ENCODE measurements at regions not wholly inside any gene's neighbourhood (a gene's known extent, or its start where the extent isn't known, plus 50 kb on each side); places are given as distances from the start of the nearest gene placed in this dataset.

DNA sequence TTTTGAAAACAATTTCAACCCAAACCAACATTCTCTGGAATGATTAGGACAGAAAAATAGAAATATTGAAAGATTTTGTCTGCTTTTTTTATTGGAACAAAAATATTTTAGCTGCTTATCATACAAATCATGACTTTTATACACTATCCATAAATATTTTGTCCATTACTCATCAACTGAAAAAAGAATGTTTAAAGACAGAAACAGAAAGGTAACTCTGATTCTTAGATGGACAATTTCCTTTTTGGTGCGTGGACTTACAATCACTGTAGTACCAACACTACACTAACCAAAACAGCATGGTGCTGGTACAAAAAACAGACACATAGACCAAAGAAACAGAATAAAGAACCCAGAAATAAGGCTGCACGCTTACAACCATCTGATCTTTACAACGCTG is 582.8 kb upstream of the CCDC54 start:
- no peaks in the 10 kb centered on the region for H3K79me2 ChIP-seq (replicated peaks; ENCODE audit: insufficient read depth)
- TF ChIP-seq NANOG (IDR thresholded peaks at IDR 0.05; ENCODE audit: borderline replicate concordance) (no peak), CREB1 (CRISPR knock-in tag; IDR thresholded peaks at IDR 0.05; ENCODE audit: low read depth) (no peak), POLR2AphosphoS5 (IDR thresholded peaks at IDR 0.05; ENCODE audit: low read depth) (no peak), JUNB (IDR thresholded peaks at IDR 0.05; ENCODE audit: unreplicated experiment) (no peak)
- TF ChIP-seq, protein P1, sequence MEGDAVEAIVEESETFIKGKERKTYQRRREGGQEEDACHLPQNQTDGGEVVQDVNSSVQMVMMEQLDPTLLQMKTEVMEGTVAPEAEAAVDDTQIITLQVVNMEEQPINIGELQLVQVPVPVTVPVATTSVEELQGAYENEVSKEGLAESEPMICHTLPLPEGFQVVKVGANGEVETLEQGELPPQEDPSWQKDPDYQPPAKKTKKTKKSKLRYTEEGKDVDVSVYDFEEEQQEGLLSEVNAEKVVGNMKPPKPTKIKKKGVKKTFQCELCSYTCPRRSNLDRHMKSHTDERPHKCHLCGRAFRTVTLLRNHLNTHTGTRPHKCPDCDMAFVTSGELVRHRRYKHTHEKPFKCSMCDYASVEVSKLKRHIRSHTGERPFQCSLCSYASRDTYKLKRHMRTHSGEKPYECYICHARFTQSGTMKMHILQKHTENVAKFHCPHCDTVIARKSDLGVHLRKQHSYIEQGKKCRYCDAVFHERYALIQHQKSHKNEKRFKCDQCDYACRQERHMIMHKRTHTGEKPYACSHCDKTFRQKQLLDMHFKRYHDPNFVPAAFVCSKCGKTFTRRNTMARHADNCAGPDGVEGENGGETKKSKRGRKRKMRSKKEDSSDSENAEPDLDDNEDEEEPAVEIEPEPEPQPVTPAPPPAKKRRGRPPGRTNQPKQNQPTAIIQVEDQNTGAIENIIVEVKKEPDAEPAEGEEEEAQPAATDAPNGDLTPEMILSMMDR (conservative IDR thresholded peaks at IDR 0.05; ENCODE audit: low read depth in 2 of 2): no peak
- TF ChIP-seq, protein P2, sequence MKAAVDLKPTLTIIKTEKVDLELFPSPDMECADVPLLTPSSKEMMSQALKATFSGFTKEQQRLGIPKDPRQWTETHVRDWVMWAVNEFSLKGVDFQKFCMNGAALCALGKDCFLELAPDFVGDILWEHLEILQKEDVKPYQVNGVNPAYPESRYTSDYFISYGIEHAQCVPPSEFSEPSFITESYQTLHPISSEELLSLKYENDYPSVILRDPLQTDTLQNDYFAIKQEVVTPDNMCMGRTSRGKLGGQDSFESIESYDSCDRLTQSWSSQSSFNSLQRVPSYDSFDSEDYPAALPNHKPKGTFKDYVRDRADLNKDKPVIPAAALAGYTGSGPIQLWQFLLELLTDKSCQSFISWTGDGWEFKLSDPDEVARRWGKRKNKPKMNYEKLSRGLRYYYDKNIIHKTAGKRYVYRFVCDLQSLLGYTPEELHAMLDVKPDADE (IDR thresholded peaks at IDR 0.05): no peak
- no peaks in the 10 kb centered on the region for H3K27me3 ChIP-seq (ENCODE audit: insufficient read depth)
- no peaks in the 10 kb centered on the region for H3K4me1 Mint-ChIP-seq
- ATAC-seq (no peak), DNase-seq (ENCODE audit: low spot score) (no peak)
- no peaks in the 10 kb centered on the region for H3F3A ChIP-seq (replicated peaks; ENCODE audit: low read depth)
- no peak overlapping the region for H3K4me2 ChIP-seq
- H3K4me3 ChIP-seq: no peak overlapping the region
- no peaks in the 10 kb centered on the region for H3K36me3 ChIP-seq (ENCODE audit: insufficient read depth)
- peaks cover 8% of the 10 kb centered on the region for H3K27me3 Mint-ChIP-seq (ENCODE audit: insufficient read depth, low read depth, poor library complexity)
- H3K9me2 ChIP-seq (ENCODE audit: insufficient read depth): 0 out of 2 replicates have a peak, but pooled peaks cover 3% of the 10 kb centered on the region
- H3K4me3 Mint-ChIP-seq: no peak overlapping the region
- H4K20me1 ChIP-seq (replicated peaks; ENCODE audit: insufficient read depth): no peaks in the 10 kb centered on the region
- H3K27ac Mint-ChIP-seq: no peak overlapping the region
- no peak overlapping the region for H2AFZ ChIP-seq
- no peak overlapping the region for H3K27ac ChIP-seq (ENCODE audit: low read depth)
- H3K4me1 ChIP-seq (ENCODE audit: insufficient read depth): no peaks in the 10 kb centered on the region
- no peaks in the 10 kb centered on the region for H3K36me3 Mint-ChIP-seq (ENCODE audit: low read depth)
- no peaks in the 10 kb centered on the region; the same call in 2 of the 3 replicates for H3K9me3 Mint-ChIP-seq

DNA sequence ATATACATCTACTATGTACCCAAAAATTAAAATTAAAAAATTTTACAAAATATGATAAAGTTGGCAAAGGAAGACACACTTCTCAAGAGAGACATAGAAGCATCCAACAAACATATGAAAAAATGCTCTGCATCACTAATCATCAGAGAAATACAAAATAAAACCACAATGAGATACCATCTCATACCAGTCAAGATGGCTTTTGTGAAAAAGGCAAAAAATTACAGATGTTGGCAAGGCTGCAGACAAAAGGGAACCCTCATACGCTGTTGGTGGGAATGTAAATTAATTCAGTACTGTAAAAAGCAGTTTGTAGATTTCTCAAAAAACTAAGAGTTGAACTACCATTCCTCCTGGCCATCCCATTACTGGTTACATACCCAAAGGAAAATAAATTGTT is 581.7 kb upstream of the CCDC54 start:
- Mint-ChIP-seq H3K27me3 (ENCODE audit: insufficient read depth, low read depth, poor library complexity) (peaks cover 2% of the 10 kb centered on the region), H3K27ac (no peak overlapping the region), H3K36me3 (ENCODE audit: low read depth) (no peaks in the 10 kb centered on the region), H3K4me1 (no peaks in the 10 kb centered on the region), H3K4me3 (no peak overlapping the region), H3K9me3 (no peaks in the 10 kb centered on the region; the same call in 2 of the 3 replicates)
- no peaks in the 10 kb centered on the region for H4K20me1 ChIP-seq (replicated peaks; ENCODE audit: insufficient read depth)
- H2AFZ ChIP-seq: no peak overlapping the region
- no peak for ATAC-seq
- 0 out of 2 replicates have a peak, but pooled peaks cover 3% of the 10 kb centered on the region for H3K9me2 ChIP-seq (ENCODE audit: insufficient read depth)
- no peaks in the 10 kb centered on the region for H3K27me3 ChIP-seq (ENCODE audit: insufficient read depth)
- no peaks in the 10 kb centered on the region for H3F3A ChIP-seq (replicated peaks; ENCODE audit: low read depth)
- no peaks in the 10 kb centered on the region for H3K4me1 ChIP-seq (ENCODE audit: insufficient read depth)
- H3K79me2 ChIP-seq (replicated peaks; ENCODE audit: insufficient read depth): no peaks in the 10 kb centered on the region
- no peaks in the 10 kb centered on the region for H3K36me3 ChIP-seq (ENCODE audit: insufficient read depth)
- no peak for DNase-seq (ENCODE audit: low spot score)
- no peak overlapping the region for H3K4me2 ChIP-seq
- no peak overlapping the region for H3K4me3 ChIP-seq
- no peak overlapping the region for H3K27ac ChIP-seq (ENCODE audit: low read depth)
- TF ChIP-seq STAT1 (IDR thresholded peaks at IDR 0.05; ENCODE audit: unreplicated experiment) (no peak), POLR2AphosphoS5 (IDR thresholded peaks at IDR 0.05; ENCODE audit: low read depth) (no peak), CREB1 (CRISPR knock-in tag; IDR thresholded peaks at IDR 0.05; ENCODE audit: low read depth) (no peak), NANOG (IDR thresholded peaks at IDR 0.05; ENCODE audit: borderline replicate concordance) (no peak), ZNF114 (CRISPR knock-in tag; IDR thresholded peaks at IDR 0.05) (no peak), EZH2phosphoT487 (IDR thresholded peaks at IDR 0.05; ENCODE audit: unreplicated experiment) (no peak)
- TF ChIP-seq, protein P1 (conservative IDR thresholded peaks at IDR 0.05; ENCODE audit: low read depth in 2 of 2): no peak
- TF ChIP-seq, protein P2 (IDR thresholded peaks at IDR 0.05): no peak
- TF ChIP-seq, protein P3, sequence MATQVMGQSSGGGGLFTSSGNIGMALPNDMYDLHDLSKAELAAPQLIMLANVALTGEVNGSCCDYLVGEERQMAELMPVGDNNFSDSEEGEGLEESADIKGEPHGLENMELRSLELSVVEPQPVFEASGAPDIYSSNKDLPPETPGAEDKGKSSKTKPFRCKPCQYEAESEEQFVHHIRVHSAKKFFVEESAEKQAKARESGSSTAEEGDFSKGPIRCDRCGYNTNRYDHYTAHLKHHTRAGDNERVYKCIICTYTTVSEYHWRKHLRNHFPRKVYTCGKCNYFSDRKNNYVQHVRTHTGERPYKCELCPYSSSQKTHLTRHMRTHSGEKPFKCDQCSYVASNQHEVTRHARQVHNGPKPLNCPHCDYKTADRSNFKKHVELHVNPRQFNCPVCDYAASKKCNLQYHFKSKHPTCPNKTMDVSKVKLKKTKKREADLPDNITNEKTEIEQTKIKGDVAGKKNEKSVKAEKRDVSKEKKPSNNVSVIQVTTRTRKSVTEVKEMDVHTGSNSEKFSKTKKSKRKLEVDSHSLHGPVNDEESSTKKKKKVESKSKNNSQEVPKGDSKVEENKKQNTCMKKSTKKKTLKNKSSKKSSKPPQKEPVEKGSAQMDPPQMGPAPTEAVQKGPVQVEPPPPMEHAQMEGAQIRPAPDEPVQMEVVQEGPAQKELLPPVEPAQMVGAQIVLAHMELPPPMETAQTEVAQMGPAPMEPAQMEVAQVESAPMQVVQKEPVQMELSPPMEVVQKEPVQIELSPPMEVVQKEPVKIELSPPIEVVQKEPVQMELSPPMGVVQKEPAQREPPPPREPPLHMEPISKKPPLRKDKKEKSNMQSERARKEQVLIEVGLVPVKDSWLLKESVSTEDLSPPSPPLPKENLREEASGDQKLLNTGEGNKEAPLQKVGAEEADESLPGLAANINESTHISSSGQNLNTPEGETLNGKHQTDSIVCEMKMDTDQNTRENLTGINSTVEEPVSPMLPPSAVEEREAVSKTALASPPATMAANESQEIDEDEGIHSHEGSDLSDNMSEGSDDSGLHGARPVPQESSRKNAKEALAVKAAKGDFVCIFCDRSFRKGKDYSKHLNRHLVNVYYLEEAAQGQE (IDR thresholded peaks at IDR 0.05; ENCODE audit: unreplicated experiment): no peak

Data from GM23338 (cell line).